Keratinocyte (primary cell): ENCODE measurements at regions not wholly inside any gene's neighbourhood (a gene's known extent, or its start where the extent isn't known, plus 50 kb on each side); places are given as distances from the start of the nearest gene placed in this dataset.

Experiments used
- DNase-seq: peaks from one replicate; pipeline ENCODE4 v3.0.0-alpha.2; 2011; ENCODE audit warnings: low read depth, missing footprints, low spot score
- FAIRE-seq: peaks from 2 replicates; lab custom pipeline; 2011; peaks lifted over from hg19 to GRCh38; lab: Jason Lieb, UNC
- H2AFZ ChIP-seq: 2 replicates; pipeline ENCODE4 v1.6.0; 2012; ENCODE audit warnings: low read length, control low read depth, inconsistent platforms; ENCODE audit not compliant: control insufficient read depth
- H3K27ac ChIP-seq: 2 replicates; pipeline ENCODE4 v1.5.1; 2011; ENCODE audit warnings: low read length; ENCODE audit not compliant: control insufficient read depth, insufficient read depth
- H3K27me3 ChIP-seq: 3 replicates; pipeline ENCODE4 v1.6.0; 2011; ENCODE audit warnings: low read length; ENCODE audit not compliant: control insufficient read depth, insufficient read depth; ENCODE audit errors: extremely low read depth
- H3K36me3 ChIP-seq, 2 experiments: 2 replicates in 1 of 2; 3 replicates in 1 of 2; pipeline ENCODE4 v1.5.1; 2011; ENCODE audit warnings: low read length in 2 of 2, mild to moderate bottlenecking in 1 of 2; ENCODE audit not compliant: control insufficient read depth in 2 of 2, insufficient read depth in 2 of 2; ENCODE audit errors: extremely low read depth in 1 of 2
- H3K4me1 ChIP-seq: 3 replicates; pipeline ENCODE4 v1.5.1; 2011; ENCODE audit warnings: low read length; ENCODE audit not compliant: control insufficient read depth, insufficient read depth; ENCODE audit errors: extremely low read depth
- H3K4me2 ChIP-seq: 3 replicates; pipeline ENCODE4 v1.6.0; 2011; ENCODE audit warnings: low read depth, low read length; ENCODE audit not compliant: control insufficient read depth, insufficient read depth; ENCODE audit errors: extremely low read depth
- H3K4me3 ChIP-seq, 3 experiments: fragments of 200-600 bp in 1 of 3; sonication (generic) in 1 of 3; 2 replicates in 2 of 3; 3 replicates in 1 of 3; pipeline ENCODE4 v1.5.1; 2011 to 2016; ENCODE audit warnings: low read length in 3 of 3, mild to moderate bottlenecking in 3 of 3, control low read depth in 2 of 3, inconsistent platforms in 1 of 3, low read depth in 1 of 3, mixed read lengths in 1 of 3, mixed run types in 1 of 3, moderate library complexity in 1 of 3; ENCODE audit not compliant: control insufficient read depth in 2 of 3, insufficient read depth in 2 of 3; ENCODE audit errors: extremely low read depth in 1 of 3
- H3K79me2 ChIP-seq: 2 replicates; pipeline ENCODE4 v1.6.0; 2012; ENCODE audit warnings: low read length; ENCODE audit not compliant: control insufficient read depth, insufficient read depth
- H3K9ac ChIP-seq: 3 replicates; pipeline ENCODE4 v1.6.0; 2011; ENCODE audit warnings: low read length; ENCODE audit not compliant: control insufficient read depth, insufficient read depth; ENCODE audit errors: extremely low read depth
- H3K9me1 ChIP-seq: 3 replicates; pipeline ENCODE4 v1.6.0; 2011; ENCODE audit warnings: low read length; ENCODE audit not compliant: control insufficient read depth, insufficient read depth; ENCODE audit errors: extremely low read depth
- H3K9me3 ChIP-seq: 2 replicates; pipeline ENCODE4 v1.5.1; 2012; ENCODE audit warnings: low read depth, low read length; ENCODE audit not compliant: control insufficient read depth
- H4K20me1 ChIP-seq: 3 replicates; pipeline ENCODE4 v1.6.0; 2011; ENCODE audit warnings: low read length; ENCODE audit not compliant: control insufficient read depth, insufficient read depth; ENCODE audit errors: extremely low read depth
- EZH2 ChIP-seq: IDR thresholded peaks from one replicate; pipeline ENCODE4 v1.6.1; 2012; ENCODE audit warnings: inconsistent platforms, mild to moderate bottlenecking, low read length, moderate library complexity
- dilution Hi-C: fragments of 300-500 bp; cut with MboI; formaldehyde crosslinking; loops from one replicate; pipeline ENCODE4 v1.7.0; 2020; ENCODE audit warnings: low sequenced_read_pairs; ENCODE audit not compliant: extremely low pct_ligation_motif_present
- TF ChIP-seq, protein P1 (sequence below), 3 experiments: IDR thresholded peaks in 1 of 3; conservative IDR thresholded peaks in 1 of 3; optimal IDR thresholded peaks in 1 of 3; 2 replicates in 2 of 3; 3 replicates in 1 of 3; pipeline versions ENCODE3 to v1.5.1; 2011; ENCODE audit warnings: low read length in 3 of 3, mild to moderate bottlenecking in 3 of 3, moderate library complexity in 2 of 3, control low read depth in 1 of 3, inconsistent platforms in 1 of 3; ENCODE audit not compliant: insufficient read depth in 2 of 3; ENCODE audit errors: extremely low read depth in 1 of 3

DNA sequence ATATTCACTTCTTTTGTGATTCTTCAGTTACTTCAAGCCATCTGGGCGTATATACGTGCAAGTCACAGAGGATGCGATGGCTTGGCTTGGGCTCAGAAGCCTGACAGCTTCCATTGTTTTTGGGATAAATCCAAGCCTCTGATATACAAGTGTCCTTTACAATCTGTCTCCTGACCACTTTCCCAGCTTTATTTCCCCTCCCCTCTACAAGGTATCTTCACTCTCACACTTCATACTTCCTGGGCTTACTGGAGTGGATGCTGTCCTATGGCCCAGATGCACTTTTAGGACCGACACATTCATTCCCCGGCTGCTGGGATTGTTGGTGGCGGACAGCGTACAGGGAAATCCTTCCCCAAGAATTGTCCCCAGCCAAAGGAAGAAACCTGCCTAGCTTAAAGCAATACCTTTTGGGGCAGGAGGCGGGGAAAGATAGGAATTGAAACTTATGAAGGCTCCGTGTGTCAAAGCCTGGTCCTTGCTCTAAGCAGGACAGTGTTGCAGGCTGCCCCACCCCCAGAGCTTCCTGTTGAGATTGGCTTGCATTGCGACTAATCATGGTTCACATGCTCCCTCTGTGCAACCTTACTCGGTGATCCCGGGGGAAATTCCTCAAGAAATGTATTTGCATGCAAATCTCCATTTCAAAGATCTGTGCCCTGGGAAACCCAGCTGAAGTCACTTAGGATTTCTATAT, 802.9 kb upstream of the ID2 start:
- Histone ChIP-seq H2AFZ (no peak overlapping the region), H3K4me1 (no peaks in the 10 kb centered on the region), H4K20me1 (no peaks in the 10 kb centered on the region), H3K36me3 (no peaks in the 10 kb centered on the region), H3K9ac (no peak overlapping the region), H3K9me3 (no peaks in the 10 kb centered on the region), H3K4me3 (no peak overlapping the region), H3K27me3 (no peaks in the 10 kb centered on the region), H3K4me2 (no peak overlapping the region), H3K79me2 (no peaks in the 10 kb centered on the region), H3K27ac (no peak overlapping the region), H3K9me1 (no peaks in the 10 kb centered on the region)
- no peak for TF ChIP-seq EZH2
- TF ChIP-seq, protein P1, sequence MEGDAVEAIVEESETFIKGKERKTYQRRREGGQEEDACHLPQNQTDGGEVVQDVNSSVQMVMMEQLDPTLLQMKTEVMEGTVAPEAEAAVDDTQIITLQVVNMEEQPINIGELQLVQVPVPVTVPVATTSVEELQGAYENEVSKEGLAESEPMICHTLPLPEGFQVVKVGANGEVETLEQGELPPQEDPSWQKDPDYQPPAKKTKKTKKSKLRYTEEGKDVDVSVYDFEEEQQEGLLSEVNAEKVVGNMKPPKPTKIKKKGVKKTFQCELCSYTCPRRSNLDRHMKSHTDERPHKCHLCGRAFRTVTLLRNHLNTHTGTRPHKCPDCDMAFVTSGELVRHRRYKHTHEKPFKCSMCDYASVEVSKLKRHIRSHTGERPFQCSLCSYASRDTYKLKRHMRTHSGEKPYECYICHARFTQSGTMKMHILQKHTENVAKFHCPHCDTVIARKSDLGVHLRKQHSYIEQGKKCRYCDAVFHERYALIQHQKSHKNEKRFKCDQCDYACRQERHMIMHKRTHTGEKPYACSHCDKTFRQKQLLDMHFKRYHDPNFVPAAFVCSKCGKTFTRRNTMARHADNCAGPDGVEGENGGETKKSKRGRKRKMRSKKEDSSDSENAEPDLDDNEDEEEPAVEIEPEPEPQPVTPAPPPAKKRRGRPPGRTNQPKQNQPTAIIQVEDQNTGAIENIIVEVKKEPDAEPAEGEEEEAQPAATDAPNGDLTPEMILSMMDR (optimal IDR thresholded peaks at IDR 0.05 in 1 of 3, IDR thresholded peaks at IDR 0.05 in 1 of 3, conservative IDR thresholded peaks at IDR 0.05 in 1 of 3; ENCODE audit: extremely low read depth in 1 of 3, insufficient read depth in 2 of 3, low read length in 3 of 3) = no peak
- dilution Hi-C loops = no loop called here
- no peak for FAIRE-seq
- DNase-seq = no peak

DNA sequence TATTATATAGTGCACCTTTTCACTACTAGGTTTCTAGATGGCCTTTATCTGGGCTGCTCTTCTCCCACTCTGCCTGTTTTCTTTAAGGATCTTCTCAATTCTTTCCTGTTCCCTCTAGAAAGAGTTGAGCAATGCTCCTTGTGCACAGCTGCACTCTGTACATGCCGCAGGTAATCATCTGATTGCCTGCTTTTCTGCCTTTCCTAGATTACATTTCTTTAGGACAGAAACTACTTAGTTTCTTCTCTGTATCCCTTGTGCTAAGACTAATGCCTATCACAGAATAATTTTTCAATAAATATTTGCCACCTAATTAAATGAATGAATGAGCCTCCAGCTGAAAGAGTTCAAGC, 802.4 kb upstream of the ID2 start:
- Histone ChIP-seq H3K4me1 (no peaks in the 10 kb centered on the region), H3K4me3 (no peak overlapping the region), H3K27ac (no peak overlapping the region), H3K36me3 (no peaks in the 10 kb centered on the region), H3K9me3 (no peaks in the 10 kb centered on the region), H2AFZ (no peak overlapping the region), H4K20me1 (no peaks in the 10 kb centered on the region), H3K79me2 (no peaks in the 10 kb centered on the region), H3K27me3 (no peaks in the 10 kb centered on the region), H3K9me1 (no peaks in the 10 kb centered on the region), H3K4me2 (no peak overlapping the region), H3K9ac (no peak overlapping the region)
- dilution Hi-C loops = no loop called here
- TF ChIP-seq, protein P1 (optimal IDR thresholded peaks at IDR 0.05 in 1 of 3, IDR thresholded peaks at IDR 0.05 in 1 of 3, conservative IDR thresholded peaks at IDR 0.05 in 1 of 3; ENCODE audit: extremely low read depth in 1 of 3, insufficient read depth in 2 of 3, low read length in 3 of 3) = no peak
- TF ChIP-seq EZH2 = no peak
- FAIRE-seq (no peak), DNase-seq (no peak)
